ENCODE measurements at regions not wholly inside any gene's neighbourhood (a gene's known extent, or its start where the extent isn't known, plus 50 kb on each side); places are given as distances from the start of the nearest gene placed in this dataset.

DNA sequence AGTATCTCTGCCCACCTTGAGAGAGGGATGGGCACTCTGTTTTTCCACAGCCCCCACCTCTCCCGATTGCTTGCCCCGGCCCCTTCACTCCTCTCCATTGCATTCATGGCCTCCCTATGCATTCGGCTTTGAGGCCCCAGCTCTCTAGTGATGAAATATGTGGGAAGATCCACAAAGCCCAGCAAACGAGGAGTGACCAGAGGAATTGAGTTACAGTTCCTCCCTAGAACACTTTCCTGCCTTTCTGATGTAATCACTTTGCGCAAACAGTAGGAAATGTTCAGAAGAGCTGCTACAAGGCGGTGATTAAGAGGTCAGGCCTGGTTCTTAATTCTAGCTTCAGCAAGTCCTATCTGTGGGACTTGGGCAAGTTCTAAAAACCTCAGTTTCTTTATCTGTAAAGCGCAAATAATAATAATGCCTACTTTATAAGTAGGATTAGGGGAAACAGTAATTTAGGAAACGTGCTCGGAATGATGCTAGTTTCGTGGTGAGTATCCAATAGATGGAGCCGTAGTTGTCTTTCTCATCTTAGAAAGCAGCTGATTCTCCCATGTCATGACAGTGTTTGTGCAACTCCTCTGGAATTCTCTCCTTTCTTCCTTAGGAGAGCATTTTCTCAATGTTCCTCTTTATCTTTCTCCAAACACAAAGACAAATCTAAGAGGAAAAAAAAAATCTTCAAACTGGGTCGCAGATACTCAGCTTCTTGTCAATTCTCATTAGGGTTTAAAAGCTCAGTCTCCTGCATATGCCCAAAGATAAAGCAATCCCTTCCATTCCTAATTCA is 99.5 kb upstream of the MSX2 start (continued):
- TF ChIP-seq ESRRA (IDR thresholded peaks at IDR 0.05; ENCODE audit: low read length) = no peak
- TF ChIP-seq NR2C1 (IDR thresholded peaks at IDR 0.05) = no peak
- TF ChIP-seq HDAC2 (IDR thresholded peaks at IDR 0.05) = no peak
- no peak for TF ChIP-seq SUZ12 (IDR thresholded peaks at IDR 0.05; ENCODE audit: unreplicated experiment)
- no peak for TF ChIP-seq ZZZ3 (IDR thresholded peaks at IDR 0.05; ENCODE audit: control insufficient read depth, insufficient read length, low read depth)
- no peak for TF ChIP-seq TBL1XR1 (IDR thresholded peaks at IDR 0.05; ENCODE audit: low read depth, low read length)

DNA sequence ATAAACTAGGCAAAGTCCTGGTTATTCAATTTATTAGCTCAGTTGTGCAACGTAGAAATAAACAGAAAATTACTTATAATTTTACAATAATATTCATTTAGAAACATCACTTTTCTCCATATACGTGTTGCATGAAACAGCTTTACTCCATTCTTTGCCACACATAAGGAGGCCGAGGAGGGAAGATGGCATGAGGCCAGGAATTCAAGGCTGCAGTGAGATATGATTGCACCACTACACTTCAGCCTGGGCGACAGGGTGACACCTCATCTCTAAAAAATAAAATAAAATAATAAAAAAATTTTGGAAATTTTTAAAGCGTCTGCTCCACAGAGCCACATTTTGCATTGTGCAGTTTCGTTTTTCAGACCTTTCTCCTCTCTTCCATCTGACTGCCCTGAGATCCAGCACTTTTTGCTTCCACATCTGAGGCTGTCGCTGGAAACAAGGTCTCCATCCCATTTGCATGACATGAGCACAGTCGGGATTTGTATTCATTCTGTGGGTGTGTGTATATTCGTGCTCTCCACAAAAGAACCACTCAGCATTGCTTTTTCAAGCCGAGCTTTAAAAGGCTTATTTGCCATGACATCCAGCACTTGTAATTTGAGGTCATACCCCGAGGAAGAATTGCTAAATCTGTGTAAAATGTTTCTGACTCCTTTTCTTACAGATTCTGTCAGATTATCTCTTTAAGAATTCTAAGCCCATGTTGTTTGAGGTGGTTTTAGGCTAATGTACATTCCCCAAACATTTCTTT is 98.6 kb upstream of the MSX2 start:
- Histone ChIP-seq H3K4me3 (no peak overlapping the region), H2AFZ (ENCODE audit: control insufficient read depth, low read depth, low read length) (no peak overlapping the region), H3K27me3 (replicated peaks in 1 of 2; ENCODE audit: control insufficient read depth in 2 of 2, insufficient read depth in 2 of 2, low read length in 1 of 2) (no peaks in the 10 kb centered on the region), H3K27ac (ENCODE audit: control insufficient read depth, insufficient read depth) (no peak overlapping the region), H4K20me1 (ENCODE audit: control insufficient read depth, insufficient read depth) (no peaks in the 10 kb centered on the region), H3K36me3 (ENCODE audit: control insufficient read depth in 2 of 2, insufficient read depth in 2 of 2, low read length in 1 of 2) (no peaks in the 10 kb centered on the region), H3K4me2 (ENCODE audit: control insufficient read depth, insufficient read depth) (no peak overlapping the region), H3K9ac (ENCODE audit: control insufficient read depth, insufficient read depth, low read length) (no peak overlapping the region), H3K9me3 (replicated peaks; ENCODE audit: control insufficient read depth, insufficient read depth, low read length) (no peaks in the 10 kb centered on the region), H3K79me2 (ENCODE audit: control insufficient read depth, insufficient read depth, low read length) (no peaks in the 10 kb centered on the region), H3K4me1 (ENCODE audit: control insufficient read depth, insufficient read depth, low read length) (no peaks in the 10 kb centered on the region)
- TF ChIP-seq CHD1 (IDR thresholded peaks at IDR 0.05; ENCODE audit: low read depth, low read length) (no peak), CHD4 (IDR thresholded peaks at IDR 0.05) (no peak), CREM (IDR thresholded peaks at IDR 0.05; ENCODE audit: low read depth) (no peak), HDAC6 (IDR thresholded peaks at IDR 0.05; ENCODE audit: unreplicated experiment) (no peak)
- TF ChIP-seq, protein P1, sequence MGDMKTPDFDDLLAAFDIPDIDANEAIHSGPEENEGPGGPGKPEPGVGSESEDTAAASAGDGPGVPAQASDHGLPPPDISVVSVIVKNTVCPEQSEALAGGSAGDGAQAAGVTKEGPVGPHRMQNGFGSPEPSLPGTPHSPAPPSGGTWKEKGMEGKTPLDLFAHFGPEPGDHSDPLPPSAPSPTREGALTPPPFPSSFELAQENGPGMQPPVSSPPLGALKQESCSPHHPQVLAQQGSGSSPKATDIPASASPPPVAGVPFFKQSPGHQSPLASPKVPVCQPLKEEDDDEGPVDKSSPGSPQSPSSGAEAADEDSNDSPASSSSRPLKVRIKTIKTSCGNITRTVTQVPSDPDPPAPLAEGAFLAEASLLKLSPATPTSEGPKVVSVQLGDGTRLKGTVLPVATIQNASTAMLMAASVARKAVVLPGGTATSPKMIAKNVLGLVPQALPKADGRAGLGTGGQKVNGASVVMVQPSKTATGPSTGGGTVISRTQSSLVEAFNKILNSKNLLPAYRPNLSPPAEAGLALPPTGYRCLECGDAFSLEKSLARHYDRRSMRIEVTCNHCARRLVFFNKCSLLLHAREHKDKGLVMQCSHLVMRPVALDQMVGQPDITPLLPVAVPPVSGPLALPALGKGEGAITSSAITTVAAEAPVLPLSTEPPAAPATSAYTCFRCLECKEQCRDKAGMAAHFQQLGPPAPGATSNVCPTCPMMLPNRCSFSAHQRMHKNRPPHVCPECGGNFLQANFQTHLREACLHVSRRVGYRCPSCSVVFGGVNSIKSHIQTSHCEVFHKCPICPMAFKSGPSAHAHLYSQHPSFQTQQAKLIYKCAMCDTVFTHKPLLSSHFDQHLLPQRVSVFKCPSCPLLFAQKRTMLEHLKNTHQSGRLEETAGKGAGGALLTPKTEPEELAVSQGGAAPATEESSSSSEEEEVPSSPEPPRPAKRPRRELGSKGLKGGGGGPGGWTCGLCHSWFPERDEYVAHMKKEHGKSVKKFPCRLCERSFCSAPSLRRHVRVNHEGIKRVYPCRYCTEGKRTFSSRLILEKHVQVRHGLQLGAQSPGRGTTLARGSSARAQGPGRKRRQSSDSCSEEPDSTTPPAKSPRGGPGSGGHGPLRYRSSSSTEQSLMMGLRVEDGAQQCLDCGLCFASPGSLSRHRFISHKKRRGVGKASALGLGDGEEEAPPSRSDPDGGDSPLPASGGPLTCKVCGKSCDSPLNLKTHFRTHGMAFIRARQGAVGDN (IDR thresholded peaks at IDR 0.05) = no peak
- DNase-seq (ENCODE audit: low read depth, low spot score) (no peak), FAIRE-seq (no peak), ATAC-seq (no peak)
- CTCF ChIA-PET = no interaction called here
- RAD21 ChIA-PET (ENCODE audit: unreplicated experiment) = no interaction called here
- 15% methylated on average over 11 of the region's 11 CpGs for WGBS (ENCODE audit: insufficient coverage, insufficient replicate concordance, low lambda C conversion rate, missing lambda C conversion rate)
- no TSS peak for BruUV-seq (replicated peaks)
- SMC1A ChIA-PET (ENCODE audit: uncharacterized antibody, unreplicated experiment) = no interaction called here
- intact Hi-C loops (cut with micrococcal nuclease; ENCODE audit: unreplicated experiment) (no loop called here), in situ Hi-C loops (cut with MboI) (no loop called here)
- POLR2A ChIA-PET = no interaction called here

All from GM12878 (cell line).